ENCODE measurements at regions not wholly inside any gene's neighbourhood (a gene's known extent, or its start where the extent isn't known, plus 50 kb on each side); places are given as distances from the start of the nearest gene placed in this dataset.

- H3K4me3 Mint-ChIP-seq, result no peak overlapping the region
- CTCF ChIA-PET, result no interaction called here
- H3K4me1 ChIP-seq (ENCODE audit: insufficient read depth, low read length), result no peaks in the 10 kb centered on the region
- H3K4me1 Mint-ChIP-seq (ENCODE audit: low read depth), result no peaks in the 10 kb centered on the region
- H3K27ac ChIP-seq (ENCODE audit: low read depth in 1 of 2, low read length in 2 of 2), result no peak overlapping the region
- no peak for TF ChIP-seq CTCF (IDR thresholded peaks at IDR 0.05)
- no peak overlapping the region for H3K4me3 ChIP-seq (ENCODE audit: low read length)
- ATAC-seq (ENCODE audit: poor library complexity), result no peak
- no peaks in the 10 kb centered on the region for H3K9me3 Mint-ChIP-seq
- H3K27me3 ChIP-seq (ENCODE audit: control insufficient read depth in 1 of 2, insufficient read depth in 2 of 2, low read length in 2 of 2), result peaks cover 0 to 2% of the 10 kb centered on the region in 2 experiments
- no peaks in the 10 kb centered on the region for H3K36me3 ChIP-seq (ENCODE audit: insufficient read depth, low read length)
- H3K27me3 Mint-ChIP-seq, result peaks cover 17% of the 10 kb centered on the region
- POLR2A ChIA-PET, result no interaction called here
- no peaks in the 10 kb centered on the region for H3K36me3 Mint-ChIP-seq (ENCODE audit: low read depth)
- no peak for DNase-seq
- no peak overlapping the region for H3K27ac Mint-ChIP-seq
- no peaks in the 10 kb centered on the region for H3K9me3 ChIP-seq (ENCODE audit: control insufficient read depth in 1 of 2, insufficient read depth in 1 of 2, low read length in 2 of 2)
- intact Hi-C loops (cut with DNase I, micrococcal nuclease), result no loop called here
Observed at GRCh38 chr2:236747925-236748324, 178.3 kb downstream of the ACKR3 start.

GRCh38 chr2:236748385-236748784, 178.8 kb downstream of the ACKR3 start:
- intact Hi-C loops (cut with DNase I, micrococcal nuclease), result no loop called here
- Histone ChIP-seq H3K27ac (ENCODE audit: low read depth in 1 of 2, low read length in 2 of 2) (no peak overlapping the region), H3K36me3 (ENCODE audit: insufficient read depth, low read length) (no peaks in the 10 kb centered on the region), H3K4me1 (ENCODE audit: insufficient read depth, low read length) (no peaks in the 10 kb centered on the region), H3K4me3 (ENCODE audit: low read length) (no peak overlapping the region), H3K9me3 (ENCODE audit: control insufficient read depth in 1 of 2, insufficient read depth in 1 of 2, low read length in 2 of 2) (no peaks in the 10 kb centered on the region), H3K27me3 (ENCODE audit: control insufficient read depth in 1 of 2, insufficient read depth in 2 of 2, low read length in 2 of 2) (peaks cover 0 to 2% of the 10 kb centered on the region in 2 experiments)
- H3K27me3 Mint-ChIP-seq, result peaks cover 17% of the 10 kb centered on the region
- ChIA-PET CTCF (no interaction called here), POLR2A (no interaction called here)
- TF ChIP-seq CTCF (IDR thresholded peaks at IDR 0.05), result no peak
- H3K36me3 Mint-ChIP-seq (ENCODE audit: low read depth), result no peaks in the 10 kb centered on the region
- DNase-seq, result peak in 3 of 14 experiments; percentile 12 to 57 (median 36)
- no peak for ATAC-seq (ENCODE audit: poor library complexity)
- no peaks in the 10 kb centered on the region for H3K9me3 Mint-ChIP-seq
- H3K27ac Mint-ChIP-seq, result no peak overlapping the region
- no peak overlapping the region for H3K4me3 Mint-ChIP-seq
- no peaks in the 10 kb centered on the region for H3K4me1 Mint-ChIP-seq (ENCODE audit: low read depth)

DNA sequence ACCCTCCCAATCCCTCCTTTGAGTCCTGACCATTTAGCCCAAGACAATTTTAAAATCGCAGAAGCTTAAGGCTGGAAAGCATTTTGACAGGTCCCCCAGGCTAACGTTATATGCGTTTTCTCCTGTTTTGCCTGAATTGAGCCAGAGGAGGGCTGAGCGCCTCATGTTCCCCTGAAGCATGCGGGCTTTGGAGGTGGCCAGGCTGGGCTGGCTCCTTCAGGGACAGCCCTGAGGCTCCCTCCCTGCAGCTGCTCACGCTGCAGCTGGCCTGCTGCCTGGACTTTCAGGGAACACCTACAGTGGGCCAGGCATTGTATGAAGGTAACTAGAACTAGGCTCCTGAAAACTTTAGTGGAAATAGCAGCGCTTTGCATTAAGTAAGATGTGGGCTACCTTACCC, 179.2 kb downstream of the ACKR3 start:
- H3K4me1 Mint-ChIP-seq (ENCODE audit: low read depth), result no peaks in the 10 kb centered on the region
- Histone ChIP-seq H3K4me1 (ENCODE audit: insufficient read depth, low read length) (no peaks in the 10 kb centered on the region), H3K9me3 (ENCODE audit: control insufficient read depth in 1 of 2, insufficient read depth in 1 of 2, low read length in 2 of 2) (no peaks in the 10 kb centered on the region), H3K27me3 (ENCODE audit: control insufficient read depth in 1 of 2, insufficient read depth in 2 of 2, low read length in 2 of 2) (peaks cover 0 to 2% of the 10 kb centered on the region in 2 experiments), H3K36me3 (ENCODE audit: insufficient read depth, low read length) (no peaks in the 10 kb centered on the region), H3K4me3 (ENCODE audit: low read length) (no peak overlapping the region), H3K27ac (ENCODE audit: low read depth in 1 of 2, low read length in 2 of 2) (no peak overlapping the region)
- ChIA-PET POLR2A (no interaction called here), CTCF (no interaction called here)
- no peaks in the 10 kb centered on the region for H3K36me3 Mint-ChIP-seq (ENCODE audit: low read depth)
- ATAC-seq (ENCODE audit: poor library complexity) (no peak), DNase-seq (no peak)
- TF ChIP-seq CTCF (IDR thresholded peaks at IDR 0.05), result no peak
- H3K9me3 Mint-ChIP-seq, result no peaks in the 10 kb centered on the region
- intact Hi-C loops (cut with DNase I, micrococcal nuclease), result no loop called here
- no peak overlapping the region for H3K27ac Mint-ChIP-seq
- H3K27me3 Mint-ChIP-seq, result peaks cover 17% of the 10 kb centered on the region
- H3K4me3 Mint-ChIP-seq, result no peak overlapping the region

All from CD4-positive, alpha-beta T cell (primary cell).